NCI-H1436 (cell line): ENCODE measurements at regions not wholly inside any gene's neighbourhood (a gene's known extent, or its start where the extent isn't known, plus 50 kb on each side); places are given as distances from the start of the nearest gene placed in this dataset.

ENCODE experiments used
- DNase-seq: peaks from one replicate; lab custom pipeline; 2025; lab: John Stamatoyannopoulos, UW

- DNase-seq = no peak
Observed at GRCh38 chr4:180031330-180031729, 2211.9 kb upstream of the TENM3 start.

GRCh38 chr4:180041576-180041975 is 2201.6 kb upstream of the TENM3 start:
- DNase-seq = no peak

DNA sequence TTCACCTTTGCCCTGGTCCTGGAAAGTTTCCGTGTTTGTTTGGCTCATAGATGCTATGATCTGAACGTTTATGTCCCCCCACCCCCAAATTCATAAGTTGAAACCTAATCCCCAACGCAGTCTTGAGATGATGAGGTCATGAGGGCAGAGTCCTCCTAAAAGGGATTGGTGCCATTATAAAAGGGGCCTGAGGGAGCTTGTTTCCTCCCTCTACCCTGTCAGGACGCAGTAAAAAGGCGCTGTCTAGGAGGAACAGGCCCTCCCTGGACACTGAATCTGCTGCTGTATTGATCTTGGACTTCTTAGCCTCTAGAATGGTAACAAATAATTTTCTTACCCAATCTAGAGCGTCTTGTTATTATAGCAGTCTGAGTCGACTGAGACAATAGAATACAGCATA is 2190.6 kb upstream of the TENM3 start:
- no peak for DNase-seq

GRCh38 chr4:180054291-180054690 is 2188.9 kb upstream of the TENM3 start:
- DNase-seq = no peak

- DNase-seq = no peak
Observed at GRCh38 chr4:180057299-180057721, 2185.9 kb upstream of the TENM3 start.

- DNase-seq = no peak
Observed at GRCh38 chr4:180057891-180058671, 2185.1 kb upstream of the TENM3 start.

- DNase-seq = no peak
Observed at GRCh38 chr4:180058691-180059215, 2184.4 kb upstream of the TENM3 start.

DNA sequence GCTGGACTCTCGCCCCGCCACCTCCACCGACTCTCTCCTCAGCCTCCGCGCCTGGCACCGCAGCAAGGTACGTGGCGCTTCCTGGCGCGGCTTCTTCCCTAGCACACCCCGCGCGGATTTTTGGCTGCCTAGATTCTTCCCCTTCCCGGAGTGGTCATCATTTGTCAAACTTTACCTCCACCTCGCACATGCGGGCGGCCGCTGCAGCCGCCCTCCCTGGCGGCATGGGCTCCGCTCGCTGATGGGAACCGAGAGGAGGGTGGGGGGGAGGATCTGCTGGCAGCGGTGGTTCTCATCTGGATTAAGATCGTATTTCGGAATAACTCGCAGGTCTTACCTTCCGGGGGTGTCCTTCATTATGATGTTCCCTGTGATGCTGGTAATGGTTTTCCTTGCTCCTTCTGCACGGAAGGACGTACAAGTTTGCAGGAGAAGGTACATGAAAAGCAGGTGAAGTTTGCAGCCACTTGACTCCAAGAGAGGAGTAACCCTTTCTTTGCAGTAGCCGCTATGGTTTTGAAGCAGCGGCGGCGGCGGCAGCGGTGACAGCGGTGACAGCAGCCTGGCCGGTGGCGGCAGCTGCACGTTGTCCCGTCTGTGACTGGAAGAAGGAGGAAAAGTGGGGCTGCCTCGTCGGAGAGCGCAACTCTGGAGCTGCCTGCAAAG is 2183.9 kb upstream of the TENM3 start:
- no peak for DNase-seq

DNA sequence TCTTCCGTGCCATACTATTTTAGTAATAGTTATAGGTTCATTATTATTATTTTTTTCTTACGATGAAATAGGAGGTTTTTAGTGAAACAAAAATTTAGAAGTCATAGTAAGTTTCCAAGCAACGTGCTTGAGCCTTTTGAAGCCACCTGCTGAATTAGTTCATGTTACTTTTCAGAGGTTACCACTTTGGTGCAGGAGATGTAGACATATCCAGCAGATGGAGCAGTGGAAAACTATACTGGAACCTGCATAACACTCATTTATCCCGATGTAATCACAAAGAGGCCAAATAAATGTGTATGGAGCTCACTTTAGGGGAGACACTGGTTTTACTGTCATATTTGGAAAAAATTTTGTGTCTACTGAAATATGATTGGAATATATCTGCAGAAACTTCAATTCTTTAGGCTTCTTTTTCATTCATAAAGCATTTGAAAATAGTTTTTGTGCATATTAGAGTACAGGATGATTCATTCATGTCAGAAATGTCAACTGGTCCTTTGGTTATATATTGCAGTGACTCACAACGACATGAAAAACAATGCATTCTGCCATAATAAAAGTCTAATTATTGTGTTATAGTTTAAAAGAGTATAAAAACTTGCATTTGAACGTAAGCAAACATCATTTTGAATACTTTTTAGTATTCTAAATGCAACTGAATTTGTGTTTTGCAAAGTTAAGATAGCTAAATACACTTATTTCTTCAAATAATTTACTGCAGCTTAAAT is 2182.9 kb upstream of the TENM3 start:
- DNase-seq = no peak

- no peak for DNase-seq
Observed at GRCh38 chr4:180081072-180081471, 2162.1 kb upstream of the TENM3 start.

- DNase-seq = no peak
Observed at GRCh38 chr4:180084561-180084960, 2158.6 kb upstream of the TENM3 start.

DNA sequence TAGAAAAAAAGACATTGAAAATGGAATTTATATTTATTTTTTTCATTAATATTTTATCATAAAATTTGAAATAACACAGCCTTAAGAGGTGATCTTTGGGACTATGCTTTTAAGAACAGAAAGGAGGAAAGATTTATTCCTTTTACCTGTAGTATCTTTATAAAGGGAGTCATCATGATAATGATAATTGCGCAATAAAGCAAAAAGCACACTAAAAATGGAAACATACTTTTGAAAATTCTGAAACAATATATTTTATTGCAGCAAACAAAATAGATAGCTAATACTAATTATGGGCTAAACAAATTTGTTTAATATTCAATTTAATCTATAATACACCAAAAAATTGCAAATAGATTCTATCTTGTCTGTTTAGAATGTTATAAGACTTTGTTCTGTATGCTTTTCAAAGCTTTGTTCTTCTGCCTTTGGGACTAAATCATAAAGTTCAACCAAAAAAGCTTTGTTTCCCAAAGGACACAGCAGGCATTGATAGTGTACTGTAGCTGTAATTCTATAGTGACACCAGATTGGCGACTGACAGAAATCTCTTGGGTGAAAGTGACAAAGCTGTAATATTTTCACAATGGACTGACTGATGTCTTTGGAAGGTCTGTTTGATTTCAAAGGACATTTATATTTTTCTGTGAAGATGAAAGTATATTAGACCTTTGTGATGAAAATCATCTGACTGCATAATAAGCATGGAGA is 2156.6 kb upstream of the TENM3 start:
- DNase-seq = no peak

DNA sequence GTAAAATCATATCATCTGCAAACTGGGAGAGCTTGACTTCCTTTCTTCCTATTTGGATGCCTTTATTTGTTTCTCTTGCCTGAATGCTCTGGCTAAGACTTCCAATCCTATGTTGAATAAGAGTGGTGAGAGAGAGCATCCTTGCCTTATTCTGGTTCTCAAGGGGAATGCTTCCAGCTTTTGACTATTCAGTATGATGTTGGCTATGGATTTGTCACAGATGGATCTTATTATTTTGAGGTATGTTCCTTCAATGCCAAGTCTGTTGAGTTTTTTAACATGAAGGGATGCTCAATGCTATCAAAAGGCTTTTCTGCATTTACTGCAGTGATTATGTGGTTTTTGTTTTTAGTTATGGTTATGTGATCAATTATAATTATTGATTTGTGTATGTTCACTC is 2144.6 kb upstream of the TENM3 start:
- no peak for DNase-seq

DNA sequence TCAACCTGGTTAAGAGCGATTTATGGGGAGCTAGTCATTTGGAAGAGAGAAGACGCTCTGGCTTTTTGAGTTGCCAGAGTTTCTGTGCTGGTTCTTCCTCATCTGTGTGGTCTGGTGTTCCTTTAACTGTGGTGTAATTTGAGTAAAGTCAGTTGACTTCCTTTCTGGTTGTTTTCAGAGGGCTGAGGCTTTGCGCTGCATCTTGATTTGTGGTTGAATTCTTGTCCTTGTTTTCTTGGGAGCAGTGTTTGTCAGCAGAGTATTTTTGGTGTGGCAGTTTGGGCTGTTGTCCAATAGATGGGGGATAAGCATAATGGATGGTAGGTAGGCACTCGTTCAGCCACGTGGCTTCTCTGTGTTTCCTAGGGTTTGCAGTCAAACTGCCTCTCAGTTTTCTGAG is 2143.2 kb upstream of the TENM3 start:
- DNase-seq = no peak

- no peak for DNase-seq
Observed at GRCh38 chr4:180100433-180101344, 2142.5 kb upstream of the TENM3 start.

DNA sequence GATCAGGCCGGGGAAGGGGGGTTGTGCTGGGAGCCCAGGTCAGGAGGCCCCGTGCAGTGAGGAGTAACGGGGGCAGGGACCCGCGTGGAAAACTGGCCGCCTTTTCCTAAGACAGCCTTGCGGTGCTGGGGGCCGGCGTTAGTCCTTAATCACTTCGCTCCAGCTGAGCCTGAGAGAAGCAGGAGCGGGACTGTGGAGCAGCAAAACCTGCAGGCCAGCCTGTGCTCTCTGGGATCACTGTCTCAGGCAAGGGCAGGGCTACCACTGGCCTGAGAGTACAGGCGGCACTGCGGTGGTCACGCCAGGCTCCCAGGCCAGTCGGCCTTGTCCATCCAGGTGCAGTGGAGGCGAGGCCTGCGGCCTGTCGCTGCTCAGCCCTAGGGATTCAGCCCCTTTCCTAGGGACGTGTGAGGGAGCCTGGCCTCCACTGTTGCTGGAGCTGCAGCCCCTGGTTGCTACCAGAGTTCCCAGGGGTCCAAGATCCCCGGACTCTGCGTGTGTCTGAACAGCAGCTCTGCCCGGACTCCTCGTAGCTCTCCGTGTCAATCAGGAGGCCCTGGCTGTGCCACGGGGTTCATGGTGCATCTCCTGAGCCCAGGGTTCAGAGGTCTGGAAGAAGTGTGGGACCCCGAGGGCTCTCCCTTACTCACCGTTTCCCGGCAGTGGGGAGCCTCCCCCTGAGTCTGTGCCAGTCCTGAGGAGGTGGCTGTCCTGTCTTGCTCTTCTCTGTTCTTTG is 2141.7 kb upstream of the TENM3 start:
- DNase-seq = no peak

DNA sequence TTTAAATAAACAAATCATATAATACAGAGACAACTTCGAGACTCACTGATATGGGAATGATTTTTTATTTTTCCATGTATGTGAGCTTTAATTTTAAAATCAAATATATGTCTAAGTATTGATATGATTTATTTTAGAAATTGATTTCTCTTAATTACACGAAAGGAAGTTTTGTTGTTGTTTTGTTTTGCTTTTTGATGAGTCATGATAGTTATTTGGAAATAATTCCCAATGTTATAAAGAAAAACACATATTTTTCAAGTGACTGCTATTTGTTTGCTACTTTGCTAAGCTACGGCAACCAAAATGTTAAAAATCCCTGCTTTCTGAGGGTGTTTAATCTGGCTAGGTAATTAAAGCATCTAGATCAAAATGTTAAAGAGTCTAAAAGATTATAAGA is 2139.4 kb upstream of the TENM3 start:
- DNase-seq = no peak

- DNase-seq = no peak
Observed at GRCh38 chr4:180105362-180105761, 2137.8 kb upstream of the TENM3 start.

- no peak for DNase-seq
Observed at GRCh38 chr4:180106122-180106521, 2137.1 kb upstream of the TENM3 start.

DNA sequence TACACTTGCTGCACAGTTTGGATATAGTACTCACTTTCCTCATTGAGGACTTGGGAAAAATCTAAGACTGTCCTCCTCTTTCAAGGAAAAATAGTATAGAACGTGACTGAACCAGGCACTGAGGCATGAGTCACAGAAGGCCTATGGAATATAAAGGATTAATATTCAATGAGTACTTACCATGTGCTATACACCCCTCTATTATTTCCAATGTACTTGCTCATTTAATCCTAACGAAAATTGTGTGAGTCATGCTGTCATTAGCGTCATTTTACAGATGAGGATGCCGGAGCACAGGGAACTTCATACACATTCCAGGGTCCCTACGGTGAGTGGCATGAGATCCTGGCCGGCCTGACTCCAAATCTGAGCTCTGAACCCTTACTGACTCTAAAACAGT is 2136.2 kb upstream of the TENM3 start:
- DNase-seq = no peak
